WTC11 (cell line): ENCODE measurements at regions not wholly inside any gene's neighbourhood (a gene's known extent, or its start where the extent isn't known, plus 50 kb on each side); places are given as distances from the start of the nearest gene placed in this dataset.
A peak's percentile ranks its signal among the peaks of the same experiment; 100 is the strongest.

Experiments used
- ATAC-seq: fragments of 200-7000 bp; cut with Tn5 transposase; 2 replicates; pipeline ENCODE4 v1.10.0; 2021; ENCODE audit warnings: mild to moderate bottlenecking, moderate library complexity
- CTCF ChIA-PET: fragments of 300-600 bp; sonication (Branson Sonifier 250); formaldehyde crosslinking; loops from one replicate; lab custom pipeline; 2021; ENCODE audit warnings: antibody characterized with exemption; lab: Charles Lee
- POLR2A ChIA-PET: fragments of 350-600 bp; sonication (Branson Sonifier 250); formaldehyde crosslinking; loops from one replicate; lab custom pipeline; 2021; ENCODE audit warnings: antibody characterized with exemption; lab: Charles Lee
- DNase-seq: peaks from one replicate; pipeline ENCODE4 v3.0.0; 2021; ENCODE audit warnings: low spot score
- H3K27ac Mint-ChIP-seq: 2 replicates; pipeline ENCODE4 v1.8.0; 2021; ENCODE audit warnings: mixed read lengths
- H3K27me3 Mint-ChIP-seq: 2 replicates; pipeline ENCODE4 v1.8.0; 2021; ENCODE audit warnings: low read depth, mild to moderate bottlenecking, moderate library complexity, mixed read lengths
- H3K36me3 Mint-ChIP-seq: 2 replicates; pipeline ENCODE4 v1.8.0; 2021; ENCODE audit warnings: mixed read lengths
- H3K4me1 Mint-ChIP-seq: 2 replicates; pipeline ENCODE4 v1.8.0; 2022; ENCODE audit warnings: mixed read lengths
- H3K4me3 Mint-ChIP-seq: 2 replicates; pipeline ENCODE4 v1.8.0; 2021; ENCODE audit warnings: mild to moderate bottlenecking, moderate library complexity, mixed read lengths
- H3K9me3 Mint-ChIP-seq: 2 replicates; pipeline ENCODE4 v1.8.0; 2021; ENCODE audit warnings: mixed read lengths
- ATF1 ChIP-seq: sonication (generic); formaldehyde crosslinking; IDR thresholded peaks from 2 replicates; pipeline ENCODE4 v1.8.1; 2023; ENCODE audit warnings: mild to moderate bottlenecking, moderate library complexity, missing genetic modification reagents
- CBFB ChIP-seq: sonication (generic); formaldehyde crosslinking; IDR thresholded peaks from 2 replicates; pipeline ENCODE4 v1.8.1; 2022; ENCODE audit warnings: mild to moderate bottlenecking, low read depth, missing genetic modification reagents
- EMX1 ChIP-seq: fragments of 250-450 bp; sonication (Bioruptor Pico); IDR thresholded peaks from 2 replicates; pipeline ENCODE4 v1.8.0; 2021; ENCODE audit warnings: mild to moderate bottlenecking
- GABPB1 ChIP-seq: sonication (generic); formaldehyde crosslinking; IDR thresholded peaks from 2 replicates; pipeline ENCODE4 v1.8.1; 2023; ENCODE audit warnings: mild to moderate bottlenecking, missing genetic modification reagents
- ZNF219 ChIP-seq: sonication (generic); formaldehyde crosslinking; IDR thresholded peaks from 2 replicates; pipeline ENCODE4 v1.8.0; 2023; ENCODE audit warnings: missing genetic modification reagents, mild to moderate bottlenecking, borderline replicate concordance
- ZNF263 ChIP-seq: sonication (generic); formaldehyde crosslinking; IDR thresholded peaks from 2 replicates; pipeline ENCODE4 v1.8.1; 2022; ENCODE audit warnings: low read depth, mild to moderate bottlenecking, moderate library complexity, missing genetic modification reagents
- TF ChIP-seq, protein P1 (sequence below): fragments of 200-600 bp; IDR thresholded peaks from 2 replicates; pipeline ENCODE4 v1.8.0; 2022; ENCODE audit warnings: antibody characterized with exemption
- TF ChIP-seq, protein P2 (sequence below): sonication (generic); formaldehyde crosslinking; IDR thresholded peaks from 2 replicates; pipeline ENCODE4 v1.8.0; 2023; ENCODE audit warnings: missing genetic modification reagents
- TF ChIP-seq, protein P3 (sequence below): sonication (generic); formaldehyde crosslinking; IDR thresholded peaks from 2 replicates; pipeline ENCODE4 v1.8.1; 2022; ENCODE audit warnings: missing genetic modification reagents, borderline replicate concordance
- TF ChIP-seq, protein P4 (sequence below): sonication (generic); formaldehyde crosslinking; IDR thresholded peaks from 2 replicates; pipeline ENCODE4 v1.8.1; 2023; ENCODE audit warnings: mild to moderate bottlenecking, missing genetic modification reagents
- TF ChIP-seq, protein P5 (sequence below): fragments of 250-450 bp; sonication (Bioruptor Pico); IDR thresholded peaks from 2 replicates; pipeline ENCODE4 v1.9.0; 2021; ENCODE audit warnings: mild to moderate bottlenecking

DNA sequence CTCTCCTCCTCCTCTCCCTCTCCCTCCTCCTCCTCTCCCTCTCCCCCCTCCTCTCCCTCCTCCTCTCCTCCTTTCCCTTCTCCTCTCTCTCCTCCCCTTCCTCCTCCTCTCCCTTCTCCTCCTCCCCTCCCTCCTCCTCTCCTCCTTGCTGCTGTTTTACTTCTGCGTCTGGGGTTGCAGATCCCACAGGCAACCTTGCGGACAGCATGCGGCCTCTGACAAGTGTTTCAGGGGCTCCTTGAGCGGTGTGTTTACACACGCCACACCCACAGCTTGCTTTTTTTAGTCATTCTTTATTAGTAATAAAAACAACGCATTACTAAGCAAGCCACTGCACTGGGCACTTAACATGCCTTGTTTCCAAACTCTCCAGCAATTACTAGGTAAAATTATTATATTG is 81.9 kb downstream of the TFAP2C start:
- ChIA-PET POLR2A (interaction anchor here (1.1 kb wide), 1 partner anchor 17 kb away, joined by 6 read pairs; no protein-coding TSS in a partner anchor), CTCF (interaction anchor here (0.6 to 1.6 kb wide), 2 partner anchors 20 to 81 kb away, joined by 4 read pairs; no protein-coding TSS in a partner anchor)
- H3K9me3 Mint-ChIP-seq: peaks cover 2% of the 10 kb centered on the region; the same call in 1 of the 2 replicates
- H3K36me3 Mint-ChIP-seq: no peaks in the 10 kb centered on the region
- ATAC-seq (no peak), DNase-seq (no peak)
- H3K27ac Mint-ChIP-seq: no peak overlapping the region
- no peak for TF ChIP-seq ATF1
- TF ChIP-seq, protein P1, sequence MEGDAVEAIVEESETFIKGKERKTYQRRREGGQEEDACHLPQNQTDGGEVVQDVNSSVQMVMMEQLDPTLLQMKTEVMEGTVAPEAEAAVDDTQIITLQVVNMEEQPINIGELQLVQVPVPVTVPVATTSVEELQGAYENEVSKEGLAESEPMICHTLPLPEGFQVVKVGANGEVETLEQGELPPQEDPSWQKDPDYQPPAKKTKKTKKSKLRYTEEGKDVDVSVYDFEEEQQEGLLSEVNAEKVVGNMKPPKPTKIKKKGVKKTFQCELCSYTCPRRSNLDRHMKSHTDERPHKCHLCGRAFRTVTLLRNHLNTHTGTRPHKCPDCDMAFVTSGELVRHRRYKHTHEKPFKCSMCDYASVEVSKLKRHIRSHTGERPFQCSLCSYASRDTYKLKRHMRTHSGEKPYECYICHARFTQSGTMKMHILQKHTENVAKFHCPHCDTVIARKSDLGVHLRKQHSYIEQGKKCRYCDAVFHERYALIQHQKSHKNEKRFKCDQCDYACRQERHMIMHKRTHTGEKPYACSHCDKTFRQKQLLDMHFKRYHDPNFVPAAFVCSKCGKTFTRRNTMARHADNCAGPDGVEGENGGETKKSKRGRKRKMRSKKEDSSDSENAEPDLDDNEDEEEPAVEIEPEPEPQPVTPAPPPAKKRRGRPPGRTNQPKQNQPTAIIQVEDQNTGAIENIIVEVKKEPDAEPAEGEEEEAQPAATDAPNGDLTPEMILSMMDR: no peak
- peak; percentile 64; the same call in 1 of the 2 replicates for TF ChIP-seq ZNF263
- peaks cover 29% of the 10 kb centered on the region for H3K4me1 Mint-ChIP-seq
- H3K27me3 Mint-ChIP-seq: peaks cover 3% of the 10 kb centered on the region; the same call in 1 of the 2 replicates
- H3K4me3 Mint-ChIP-seq: no peak overlapping the region

DNA sequence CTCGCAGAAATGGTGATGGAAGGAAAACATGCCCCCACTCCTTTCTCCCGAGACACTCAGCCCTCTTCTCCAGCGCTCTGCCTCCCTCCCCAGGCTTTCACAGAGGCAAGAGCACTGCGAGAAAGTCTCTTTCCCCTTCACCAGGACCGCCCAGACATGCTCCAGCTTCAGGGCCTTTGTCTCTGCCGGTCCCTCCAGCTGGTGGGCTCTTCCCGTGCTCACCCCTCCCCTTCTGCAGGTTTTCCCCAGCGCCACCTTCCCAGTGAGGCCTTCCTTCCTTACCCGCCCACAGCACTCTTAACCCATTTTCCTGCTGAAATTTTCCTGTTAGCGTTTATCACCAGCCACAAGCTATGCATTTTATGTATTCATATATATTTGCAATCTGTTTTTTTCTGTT is 86.2 kb downstream of the TFAP2C start:
- peaks cover 24% of the 10 kb centered on the region for H3K4me1 Mint-ChIP-seq
- no peaks in the 10 kb centered on the region for H3K27me3 Mint-ChIP-seq
- no peak overlapping the region for H3K4me3 Mint-ChIP-seq
- no peaks in the 10 kb centered on the region for H3K36me3 Mint-ChIP-seq
- DNase-seq (peak; percentile 36), ATAC-seq (peak; percentile 81)
- CTCF ChIA-PET: interaction anchor here (0.7 to 1.3 kb wide), 2 partner anchors 164 to 259 kb away, joined by 3 read pairs; no protein-coding TSS in a partner anchor
- TF ChIP-seq CBFB: no peak
- TF ChIP-seq, protein P2, sequence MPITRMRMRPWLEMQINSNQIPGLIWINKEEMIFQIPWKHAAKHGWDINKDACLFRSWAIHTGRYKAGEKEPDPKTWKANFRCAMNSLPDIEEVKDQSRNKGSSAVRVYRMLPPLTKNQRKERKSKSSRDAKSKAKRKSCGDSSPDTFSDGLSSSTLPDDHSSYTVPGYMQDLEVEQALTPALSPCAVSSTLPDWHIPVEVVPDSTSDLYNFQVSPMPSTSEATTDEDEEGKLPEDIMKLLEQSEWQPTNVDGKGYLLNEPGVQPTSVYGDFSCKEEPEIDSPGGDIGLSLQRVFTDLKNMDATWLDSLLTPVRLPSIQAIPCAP (CRISPR knock-in tag): no peak
- no peak for TF ChIP-seq GABPB1 (CRISPR knock-in tag)
- TF ChIP-seq ZNF219: no peak
- TF ChIP-seq, protein P3, sequence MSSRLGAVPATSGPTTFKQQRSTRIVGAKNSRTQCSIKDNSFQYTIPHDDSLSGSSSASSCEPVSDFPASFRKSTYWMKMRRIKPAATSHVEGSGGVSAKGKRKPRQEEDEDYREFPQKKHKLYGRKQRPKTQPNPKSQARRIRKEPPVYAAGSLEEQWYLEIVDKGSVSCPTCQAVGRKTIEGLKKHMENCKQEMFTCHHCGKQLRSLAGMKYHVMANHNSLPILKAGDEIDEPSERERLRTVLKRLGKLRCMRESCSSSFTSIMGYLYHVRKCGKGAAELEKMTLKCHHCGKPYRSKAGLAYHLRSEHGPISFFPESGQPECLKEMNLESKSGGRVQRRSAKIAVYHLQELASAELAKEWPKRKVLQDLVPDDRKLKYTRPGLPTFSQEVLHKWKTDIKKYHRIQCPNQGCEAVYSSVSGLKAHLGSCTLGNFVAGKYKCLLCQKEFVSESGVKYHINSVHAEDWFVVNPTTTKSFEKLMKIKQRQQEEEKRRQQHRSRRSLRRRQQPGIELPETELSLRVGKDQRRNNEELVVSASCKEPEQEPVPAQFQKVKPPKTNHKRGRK: 0 out of 2 replicates have a peak, but pooled peaks have one; percentile 2
- TF ChIP-seq, protein P4, sequence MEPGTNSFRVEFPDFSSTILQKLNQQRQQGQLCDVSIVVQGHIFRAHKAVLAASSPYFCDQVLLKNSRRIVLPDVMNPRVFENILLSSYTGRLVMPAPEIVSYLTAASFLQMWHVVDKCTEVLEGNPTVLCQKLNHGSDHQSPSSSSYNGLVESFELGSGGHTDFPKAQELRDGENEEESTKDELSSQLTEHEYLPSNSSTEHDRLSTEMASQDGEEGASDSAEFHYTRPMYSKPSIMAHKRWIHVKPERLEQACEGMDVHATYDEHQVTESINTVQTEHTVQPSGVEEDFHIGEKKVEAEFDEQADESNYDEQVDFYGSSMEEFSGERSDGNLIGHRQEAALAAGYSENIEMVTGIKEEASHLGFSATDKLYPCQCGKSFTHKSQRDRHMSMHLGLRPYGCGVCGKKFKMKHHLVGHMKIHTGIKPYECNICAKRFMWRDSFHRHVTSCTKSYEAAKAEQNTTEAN: no peak
- H3K27ac Mint-ChIP-seq: no peak overlapping the region
- no peaks in the 10 kb centered on the region for H3K9me3 Mint-ChIP-seq
- POLR2A ChIA-PET: no interaction called here

DNA sequence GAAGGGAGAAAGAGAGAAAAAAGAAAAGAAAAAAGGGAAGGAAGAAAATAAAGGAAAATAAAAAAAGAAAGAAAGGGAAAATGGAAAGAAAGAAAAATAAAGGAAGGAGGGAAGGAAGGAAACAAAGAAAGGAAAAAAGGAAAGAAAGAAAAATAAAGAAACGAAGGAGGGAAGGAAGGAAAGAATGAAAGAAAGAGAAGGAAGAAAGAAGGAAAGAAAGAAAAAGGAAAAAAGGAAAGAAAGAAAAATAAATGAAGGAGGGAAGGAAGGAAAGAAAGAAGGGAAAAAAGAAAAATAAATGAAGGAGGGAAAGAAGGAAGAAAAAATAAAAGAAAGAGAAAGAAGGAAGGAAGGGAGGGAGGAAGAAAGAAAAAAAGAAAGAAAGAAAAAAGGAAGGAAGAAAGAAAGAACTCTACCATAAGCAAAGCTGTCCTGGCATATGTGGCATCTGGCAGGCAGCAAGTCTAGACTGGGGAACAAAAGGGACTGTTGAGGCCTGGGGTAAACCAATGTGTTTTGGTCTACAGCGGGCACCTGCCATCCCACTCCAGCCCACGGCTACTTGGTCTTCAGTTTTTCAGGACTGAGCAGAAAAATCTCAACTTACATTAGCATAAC is 86.9 kb downstream of the TFAP2C start:
- POLR2A ChIA-PET: no interaction called here
- H3K9me3 Mint-ChIP-seq: no peaks in the 10 kb centered on the region
- H3K4me3 Mint-ChIP-seq: no peak overlapping the region
- H3K27ac Mint-ChIP-seq: no peak overlapping the region; the same call in 1 of the 2 replicates
- CTCF ChIA-PET: no interaction called here
- H3K36me3 Mint-ChIP-seq: no peaks in the 10 kb centered on the region
- no peaks in the 10 kb centered on the region for H3K27me3 Mint-ChIP-seq
- no peak for ATAC-seq
- TF ChIP-seq, protein P3: peak; percentile 98
- TF ChIP-seq, protein P5, sequence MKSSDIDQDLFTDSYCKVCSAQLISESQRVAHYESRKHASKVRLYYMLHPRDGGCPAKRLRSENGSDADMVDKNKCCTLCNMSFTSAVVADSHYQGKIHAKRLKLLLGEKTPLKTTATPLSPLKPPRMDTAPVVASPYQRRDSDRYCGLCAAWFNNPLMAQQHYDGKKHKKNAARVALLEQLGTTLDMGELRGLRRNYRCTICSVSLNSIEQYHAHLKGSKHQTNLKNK (CRISPR knock-in tag): no peak
- TF ChIP-seq EMX1: no peak
- DNase-seq: no peak
- peaks cover 24% of the 10 kb centered on the region for H3K4me1 Mint-ChIP-seq
